ENCODE measurements at regions not wholly inside any gene's neighbourhood (a gene's known extent, or its start where the extent isn't known, plus 50 kb on each side); places are given as distances from the start of the nearest gene placed in this dataset.
"Not testable (repeated sequence)": the region's sequence is repeated elsewhere in the genome, so short reads cannot be mapped to it uniquely, and the experiment has no call there.

GRCh38 chr16:13336907-13337881 lies 435.8 kb downstream of the SHISA9 start:
- not testable (repeated sequence) for DNase-seq (ENCODE audit: low read depth in 2 of 2)

GRCh38 chr16:13338044-13338443 lies 436.6 kb downstream of the SHISA9 start:
- DNase-seq (ENCODE audit: low read depth in 2 of 2): no peak

GRCh38 chr16:13342675-13343074 lies 441.3 kb downstream of the SHISA9 start:
- no peak for DNase-seq (ENCODE audit: low read depth in 2 of 2)

GRCh38 chr16:13344001-13344400 lies 442.6 kb downstream of the SHISA9 start:
- peak in 1 of 2 experiments; percentile 4 for DNase-seq (ENCODE audit: low read depth in 2 of 2)

GRCh38 chr16:13348416-13348815 lies 447.0 kb downstream of the SHISA9 start:
- DNase-seq (ENCODE audit: low read depth in 2 of 2): no peak

- no peak for DNase-seq (ENCODE audit: low read depth in 2 of 2)
Measured at GRCh38 chr16:13350000-13350399, 448.6 kb downstream of the SHISA9 start.

- no peak for DNase-seq (ENCODE audit: low read depth in 2 of 2)
Measured at GRCh38 chr16:13351181-13351580, 449.8 kb downstream of the SHISA9 start.

GRCh38 chr16:13351601-13352217 lies 450.3 kb downstream of the SHISA9 start:
- DNase-seq (ENCODE audit: low read depth in 2 of 2): no peak

GRCh38 chr16:13352796-13353195 lies 451.4 kb downstream of the SHISA9 start:
- not testable (repeated sequence) for DNase-seq (ENCODE audit: low read depth in 2 of 2)

- not testable (repeated sequence) for DNase-seq (ENCODE audit: low read depth in 2 of 2)
Measured at GRCh38 chr16:13357842-13358241, 456.4 kb downstream of the SHISA9 start.

GRCh38 chr16:13359835-13360234 lies 458.4 kb downstream of the SHISA9 start:
- no peak for DNase-seq (ENCODE audit: low read depth in 2 of 2)

- DNase-seq (ENCODE audit: low read depth in 2 of 2): no peak
Measured at GRCh38 chr16:13372421-13372820, 471.0 kb downstream of the SHISA9 start.

GRCh38 chr16:13376174-13376573 lies 474.8 kb downstream of the SHISA9 start:
- no peak for DNase-seq (ENCODE audit: low read depth in 2 of 2)

- DNase-seq (ENCODE audit: low read depth in 2 of 2): no peak
Measured at GRCh38 chr16:13377143-13377542, 475.7 kb downstream of the SHISA9 start.

- no peak for DNase-seq (ENCODE audit: low read depth in 2 of 2)
Measured at GRCh38 chr16:13378151-13378550, 476.8 kb downstream of the SHISA9 start.

- no peak for DNase-seq (ENCODE audit: low read depth in 2 of 2)
Measured at GRCh38 chr16:13379266-13379665, 477.9 kb downstream of the SHISA9 start.

GRCh38 chr16:13385156-13386040 lies 484.0 kb downstream of the SHISA9 start:
- not testable (repeated sequence) for DNase-seq (ENCODE audit: low read depth in 2 of 2)

GRCh38 chr16:13390093-13390985 lies 488.9 kb downstream of the SHISA9 start:
- DNase-seq (ENCODE audit: low read depth in 2 of 2): no peak

- DNase-seq (ENCODE audit: low read depth in 2 of 2): no peak
Measured at GRCh38 chr16:13390986-13391305, 489.5 kb downstream of the SHISA9 start.

- DNase-seq (ENCODE audit: low read depth in 2 of 2): no peak
Measured at GRCh38 chr16:13391337-13391736, 489.9 kb downstream of the SHISA9 start.

- DNase-seq (ENCODE audit: low read depth in 2 of 2): no peak
Measured at GRCh38 chr16:13392341-13392740, 490.9 kb downstream of the SHISA9 start.
